ENCODE measurements at regions not wholly inside any gene's neighbourhood (a gene's known extent, or its start where the extent isn't known, plus 50 kb on each side); places are given as distances from the start of the nearest gene placed in this dataset.

GRCh38 chr3:137061186-137061585, 103.4 kb downstream of the IL20RB start:
- no peak overlapping the region for H3K9ac ChIP-seq (ENCODE audit: low read depth, low read length)
- peaks cover 10% of the 10 kb centered on the region; the same call in 1 of the 2 replicates for H3K4me1 ChIP-seq (ENCODE audit: insufficient read depth, low read length)
- H3K36me3 ChIP-seq (ENCODE audit: insufficient read depth, low read length), result no peaks in the 10 kb centered on the region
- no peaks in the 10 kb centered on the region for H3K9me3 ChIP-seq (ENCODE audit: control insufficient read depth, insufficient read depth, low read length)

DNA sequence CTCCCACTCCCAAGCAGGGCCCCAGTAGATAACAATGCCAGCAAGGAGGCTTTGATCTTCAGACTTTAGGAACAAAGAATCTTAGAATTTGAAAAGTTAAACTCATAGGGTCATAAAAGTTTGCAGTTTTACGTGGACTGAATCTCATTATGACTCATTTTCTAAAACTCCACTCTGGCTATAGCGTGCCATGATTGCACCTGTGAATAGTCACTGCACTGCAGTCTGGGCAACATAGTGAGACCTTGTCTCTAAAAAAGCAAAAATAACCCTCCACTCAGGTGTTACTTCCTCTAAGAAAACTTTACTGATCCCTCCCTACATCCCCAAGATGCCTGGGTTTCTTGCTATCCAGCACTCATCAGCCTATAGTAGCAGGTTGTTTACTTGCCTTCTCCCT, 104.5 kb downstream of the IL20RB start:
- H3K4me1 ChIP-seq (ENCODE audit: insufficient read depth, low read length), result peaks cover 16% of the 10 kb centered on the region; the same call in 1 of the 2 replicates
- no peaks in the 10 kb centered on the region for H3K9me3 ChIP-seq (ENCODE audit: control insufficient read depth, insufficient read depth, low read length)
- H3K9ac ChIP-seq (ENCODE audit: low read depth, low read length), result no peak overlapping the region
- no peaks in the 10 kb centered on the region for H3K36me3 ChIP-seq (ENCODE audit: insufficient read depth, low read length)

DNA sequence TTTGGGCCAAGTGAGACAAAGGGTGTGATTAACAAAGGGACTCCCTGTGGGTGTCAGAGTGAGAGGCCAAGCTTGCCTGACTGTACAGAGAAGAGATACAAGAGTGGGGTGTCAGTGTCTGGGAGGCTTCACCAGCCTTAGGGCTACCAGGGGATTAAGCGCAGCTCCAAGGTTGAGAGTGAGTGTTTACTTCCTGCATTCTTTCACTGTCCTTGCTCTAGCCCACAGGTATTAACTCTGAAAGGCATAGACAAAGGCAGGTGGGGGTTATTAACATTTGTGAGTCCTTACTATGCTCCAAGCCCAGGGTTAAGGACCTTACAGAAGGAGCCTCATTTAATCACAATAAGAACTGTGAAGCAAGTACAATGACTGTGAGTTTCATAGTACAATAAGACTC, 107.6 kb downstream of the IL20RB start:
- H3K36me3 ChIP-seq (ENCODE audit: insufficient read depth, low read length), result no peaks in the 10 kb centered on the region
- H3K9me3 ChIP-seq (ENCODE audit: control insufficient read depth, insufficient read depth, low read length), result no peaks in the 10 kb centered on the region
- no peak overlapping the region for H3K9ac ChIP-seq (ENCODE audit: low read depth, low read length)
- peaks cover 16% of the 10 kb centered on the region; the same call in 1 of the 2 replicates for H3K4me1 ChIP-seq (ENCODE audit: insufficient read depth, low read length)

DNA sequence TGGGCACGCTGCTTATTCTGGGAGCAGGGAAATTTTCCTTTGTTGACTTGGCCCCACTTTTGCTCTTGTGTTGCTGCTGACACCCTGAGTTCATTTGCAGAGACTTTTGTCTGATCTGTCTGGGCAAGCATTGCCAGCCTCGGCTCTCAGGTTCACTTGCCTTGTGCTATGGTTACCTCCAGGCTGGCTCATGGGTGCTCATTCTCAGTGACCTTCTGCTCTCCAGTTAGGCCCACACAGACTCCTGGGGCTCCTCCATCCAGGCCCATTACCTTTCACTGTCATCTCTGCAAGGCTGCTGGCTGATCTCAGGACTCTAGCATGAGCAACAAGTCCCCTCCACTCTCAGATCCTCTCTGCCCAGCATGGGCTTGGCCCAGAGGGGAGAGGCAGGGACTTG, 108.3 kb downstream of the IL20RB start:
- Histone ChIP-seq H3K9ac (ENCODE audit: low read depth, low read length) (no peak overlapping the region), H3K4me1 (ENCODE audit: insufficient read depth, low read length) (peaks cover 16% of the 10 kb centered on the region; the same call in 1 of the 2 replicates), H3K9me3 (ENCODE audit: control insufficient read depth, insufficient read depth, low read length) (no peaks in the 10 kb centered on the region), H3K36me3 (ENCODE audit: insufficient read depth, low read length) (no peaks in the 10 kb centered on the region)

DNA sequence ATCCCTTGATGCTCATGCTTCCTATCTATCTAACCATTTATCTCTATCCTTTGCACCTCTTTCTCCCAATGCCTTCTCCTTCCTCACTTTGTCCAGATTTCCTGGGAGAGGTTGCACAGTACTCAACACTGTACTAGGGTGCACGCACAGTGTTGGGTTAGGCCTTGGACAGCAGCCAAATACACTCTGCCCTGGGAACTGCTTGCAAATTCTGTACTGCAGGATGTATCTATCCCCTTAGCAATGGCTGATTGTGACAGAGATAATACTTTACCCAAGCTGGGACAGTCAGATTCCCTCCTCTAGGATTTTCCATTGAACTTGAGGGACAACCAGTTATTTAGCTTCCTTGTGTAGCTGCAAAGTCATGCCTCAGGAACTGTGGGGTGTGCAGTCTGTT, 113.3 kb downstream of the IL20RB start:
- H3K36me3 ChIP-seq (ENCODE audit: insufficient read depth, low read length), result no peaks in the 10 kb centered on the region
- no peak overlapping the region for H3K9ac ChIP-seq (ENCODE audit: low read depth, low read length)
- H3K9me3 ChIP-seq (ENCODE audit: control insufficient read depth, insufficient read depth, low read length), result no peaks in the 10 kb centered on the region
- peaks cover 7% of the 10 kb centered on the region; the same call in 1 of the 2 replicates for H3K4me1 ChIP-seq (ENCODE audit: insufficient read depth, low read length)

GRCh38 chr3:137075020-137075419, 117.2 kb downstream of the IL20RB start:
- Histone ChIP-seq H3K36me3 (ENCODE audit: insufficient read depth, low read length) (no peaks in the 10 kb centered on the region), H3K9ac (ENCODE audit: low read depth, low read length) (no peak overlapping the region), H3K4me1 (ENCODE audit: insufficient read depth, low read length) (no peaks in the 10 kb centered on the region), H3K9me3 (ENCODE audit: control insufficient read depth, insufficient read depth, low read length) (no peaks in the 10 kb centered on the region)

DNA sequence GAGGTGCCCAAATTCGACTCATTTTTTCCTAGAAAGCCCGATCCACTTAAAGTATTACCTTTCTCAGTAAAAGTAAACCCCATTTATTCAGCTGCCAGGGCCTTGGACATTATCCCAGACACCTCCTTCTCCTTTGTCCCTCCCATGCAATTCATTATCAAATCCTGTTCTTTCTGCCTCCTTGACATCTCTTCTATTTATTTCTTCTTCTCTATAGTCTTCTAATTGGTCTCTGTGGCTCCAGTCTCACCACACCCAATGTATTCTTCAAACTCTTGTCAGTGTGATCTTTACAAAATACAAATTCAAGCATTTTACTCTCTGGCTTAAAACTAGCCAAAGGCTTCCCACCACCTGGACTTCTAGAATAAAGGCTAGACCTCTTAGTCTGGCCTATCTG, 120.3 kb downstream of the IL20RB start:
- no peak overlapping the region for H3K9ac ChIP-seq (ENCODE audit: low read depth, low read length)
- no peaks in the 10 kb centered on the region for H3K4me1 ChIP-seq (ENCODE audit: insufficient read depth, low read length)
- H3K9me3 ChIP-seq (ENCODE audit: control insufficient read depth, insufficient read depth, low read length), result no peaks in the 10 kb centered on the region
- no peaks in the 10 kb centered on the region for H3K36me3 ChIP-seq (ENCODE audit: insufficient read depth, low read length)

- peaks cover 3% of the 10 kb centered on the region; the same call in 1 of the 2 replicates for H3K4me1 ChIP-seq (ENCODE audit: insufficient read depth, low read length)
- no peak overlapping the region for H3K9ac ChIP-seq (ENCODE audit: low read depth, low read length)
- H3K9me3 ChIP-seq (ENCODE audit: control insufficient read depth, insufficient read depth, low read length), result no peaks in the 10 kb centered on the region
Observed at GRCh38 chr3:137079571-137079970, 121.8 kb downstream of the IL20RB start.

DNA sequence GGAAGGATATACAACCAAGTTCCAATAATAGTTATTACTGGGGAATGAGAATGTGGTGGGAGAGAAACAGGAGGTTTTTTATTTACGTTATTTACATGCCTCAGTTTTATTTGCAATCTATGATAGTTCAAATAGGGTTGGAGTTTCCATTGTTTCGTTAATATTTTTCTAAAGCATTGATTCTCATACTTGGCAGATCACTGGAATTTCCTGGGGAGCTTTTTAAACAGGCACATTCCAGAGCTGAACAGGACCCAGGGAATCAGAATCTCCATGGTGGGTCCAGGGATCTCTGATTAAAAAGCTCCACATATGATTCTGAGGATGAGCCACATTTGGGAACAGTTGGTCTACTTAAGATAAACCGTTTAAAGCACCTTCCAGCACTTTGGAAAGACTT, 123.9 kb downstream of the IL20RB start:
- Histone ChIP-seq H3K36me3 (ENCODE audit: insufficient read depth, low read length) (no peaks in the 10 kb centered on the region), H3K4me1 (ENCODE audit: insufficient read depth, low read length) (peaks cover 4% of the 10 kb centered on the region; the same call in 1 of the 2 replicates), H3K9ac (ENCODE audit: low read depth, low read length) (no peak overlapping the region), H3K9me3 (ENCODE audit: control insufficient read depth, insufficient read depth, low read length) (no peaks in the 10 kb centered on the region)

More at GRCh38 chr3:137079571-137079970, 121.8 kb downstream of the IL20RB start:
- no peaks in the 10 kb centered on the region for H3K36me3 ChIP-seq (ENCODE audit: insufficient read depth, low read length)

- Histone ChIP-seq H3K36me3 (ENCODE audit: insufficient read depth, low read length) (no peaks in the 10 kb centered on the region), H3K9me3 (ENCODE audit: control insufficient read depth, insufficient read depth, low read length) (no peaks in the 10 kb centered on the region), H3K4me1 (ENCODE audit: insufficient read depth, low read length) (peaks cover 4% of the 10 kb centered on the region; the same call in 1 of the 2 replicates), H3K9ac (ENCODE audit: low read depth, low read length) (no peak overlapping the region)
Observed at GRCh38 chr3:137082763-137083162, 125.0 kb downstream of the IL20RB start.

- H3K36me3 ChIP-seq (ENCODE audit: insufficient read depth, low read length), result no peaks in the 10 kb centered on the region
- H3K9ac ChIP-seq (ENCODE audit: low read depth, low read length), result no peak overlapping the region
- H3K4me1 ChIP-seq (ENCODE audit: insufficient read depth, low read length), result peaks cover 4% of the 10 kb centered on the region; the same call in 1 of the 2 replicates
- no peaks in the 10 kb centered on the region for H3K9me3 ChIP-seq (ENCODE audit: control insufficient read depth, insufficient read depth, low read length)
Observed at GRCh38 chr3:137083332-137083731, 125.5 kb downstream of the IL20RB start.

- no peaks in the 10 kb centered on the region for H3K36me3 ChIP-seq (ENCODE audit: insufficient read depth, low read length)
- no peaks in the 10 kb centered on the region for H3K9me3 ChIP-seq (ENCODE audit: control insufficient read depth, insufficient read depth, low read length)
- peaks cover 4% of the 10 kb centered on the region; the same call in 1 of the 2 replicates for H3K4me1 ChIP-seq (ENCODE audit: insufficient read depth, low read length)
- H3K9ac ChIP-seq (ENCODE audit: low read depth, low read length), result no peak overlapping the region
Observed at GRCh38 chr3:137084586-137084985, 126.8 kb downstream of the IL20RB start.

- Histone ChIP-seq H3K9ac (ENCODE audit: low read depth, low read length) (no peak overlapping the region), H3K4me1 (ENCODE audit: insufficient read depth, low read length) (peaks cover 4% of the 10 kb centered on the region; the same call in 1 of the 2 replicates), H3K9me3 (ENCODE audit: control insufficient read depth, insufficient read depth, low read length) (no peaks in the 10 kb centered on the region), H3K36me3 (ENCODE audit: insufficient read depth, low read length) (no peaks in the 10 kb centered on the region)
Observed at GRCh38 chr3:137097386-137097785, 139.6 kb downstream of the IL20RB start.

GRCh38 chr3:137097852-137098251, 140.1 kb downstream of the IL20RB start:
- Histone ChIP-seq H3K9ac (ENCODE audit: low read depth, low read length) (no peak overlapping the region), H3K36me3 (ENCODE audit: insufficient read depth, low read length) (no peaks in the 10 kb centered on the region), H3K4me1 (ENCODE audit: insufficient read depth, low read length) (peaks cover 4% of the 10 kb centered on the region; the same call in 1 of the 2 replicates), H3K9me3 (ENCODE audit: control insufficient read depth, insufficient read depth, low read length) (no peaks in the 10 kb centered on the region)

GRCh38 chr3:137099364-137100219, 141.8 kb downstream of the IL20RB start:
- H3K36me3 ChIP-seq (ENCODE audit: insufficient read depth, low read length), result no peaks in the 10 kb centered on the region
- no peaks in the 10 kb centered on the region for H3K9me3 ChIP-seq (ENCODE audit: control insufficient read depth, insufficient read depth, low read length)
- H3K9ac ChIP-seq (ENCODE audit: low read depth, low read length), result no peak overlapping the region
- H3K4me1 ChIP-seq (ENCODE audit: insufficient read depth, low read length), result peaks cover 4% of the 10 kb centered on the region; the same call in 1 of the 2 replicates

All from ES-I3 (cell line).